ENCODE measurements at regions not wholly inside any gene's neighbourhood (a gene's known extent, or its start where the extent isn't known, plus 50 kb on each side); places are given as distances from the start of the nearest gene placed in this dataset.

DNA sequence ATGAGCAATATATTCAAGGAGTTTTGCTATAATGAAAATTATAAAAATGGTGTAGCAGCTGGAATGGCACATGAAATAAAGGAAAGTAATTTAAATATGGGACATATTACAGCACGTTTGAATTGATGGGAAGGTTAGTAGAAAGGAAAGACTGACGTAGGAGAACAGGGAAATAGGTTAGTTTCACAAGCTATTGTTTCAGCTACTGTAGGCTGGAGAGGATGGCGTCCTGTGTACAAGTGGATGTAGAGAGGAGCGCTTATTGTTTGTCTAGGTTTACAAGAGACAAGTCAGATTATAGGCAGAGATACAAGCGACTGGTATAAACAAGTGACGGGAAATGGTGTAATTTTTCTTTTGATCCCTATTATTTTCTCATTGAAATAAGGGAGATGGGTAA is 431.2 kb upstream of the PDE3A start:
- in situ Hi-C loops (cut with HindIII; ENCODE audit: low sequenced_read_pairs): no loop called here

DNA sequence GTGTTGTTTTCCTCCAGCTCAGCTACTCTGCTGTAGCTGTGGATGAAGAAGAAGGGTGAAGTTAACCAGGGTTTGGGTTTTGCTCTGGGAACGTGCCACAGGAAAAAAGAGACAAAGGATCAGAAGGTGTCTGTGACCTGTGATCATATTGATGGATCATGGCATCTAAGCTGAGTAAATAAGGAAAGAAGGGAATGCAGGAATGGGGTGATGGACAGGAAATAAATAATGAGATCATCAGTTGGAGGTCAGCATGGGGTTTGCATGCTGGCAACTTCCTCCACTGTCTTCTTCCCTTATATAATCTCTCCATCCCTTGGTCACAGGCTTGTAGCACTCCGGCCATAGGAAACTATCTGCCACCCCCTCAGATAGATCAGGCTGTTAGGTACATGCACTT is 430.3 kb upstream of the PDE3A start:
- in situ Hi-C loops (cut with HindIII; ENCODE audit: low sequenced_read_pairs): no loop called here

DNA sequence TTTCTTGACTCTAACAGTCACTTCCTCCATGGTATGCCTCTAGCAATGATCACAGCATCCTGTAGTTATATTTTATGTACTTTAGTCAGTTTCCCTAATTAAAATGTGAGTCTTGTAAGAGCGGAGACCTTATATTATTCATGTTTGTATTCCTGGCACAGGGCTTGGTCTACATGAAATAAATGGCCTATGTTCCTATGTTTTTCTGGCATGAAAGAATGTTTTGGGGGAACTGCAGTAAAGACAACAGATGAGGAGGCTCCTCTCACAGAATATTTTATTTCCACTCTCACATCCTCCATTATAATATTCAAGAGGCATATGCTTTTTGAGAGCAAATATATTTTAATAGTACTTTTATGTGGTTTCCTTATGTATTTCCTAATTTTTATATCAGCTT is 429.8 kb upstream of the PDE3A start:
- in situ Hi-C loops (cut with HindIII; ENCODE audit: low sequenced_read_pairs): no loop called here

DNA sequence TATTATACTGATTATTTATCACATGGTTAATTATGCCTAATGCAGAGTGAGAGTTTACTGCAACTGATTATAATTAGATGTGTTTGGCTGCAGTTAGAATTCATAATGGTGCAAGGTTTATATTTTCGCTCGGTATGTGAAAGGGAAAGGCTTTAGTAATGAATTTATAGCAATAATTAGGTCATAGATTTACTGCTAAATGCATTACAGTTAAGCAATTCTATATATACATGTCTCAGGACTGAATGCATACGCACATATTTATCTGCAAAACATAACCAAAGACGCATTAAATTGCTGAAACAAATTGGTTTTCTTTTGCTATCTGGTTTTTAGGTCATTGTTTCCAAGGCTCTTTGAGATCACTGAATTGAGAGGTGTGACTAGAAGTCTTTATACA is 428.1 kb upstream of the PDE3A start:
- in situ Hi-C loops (cut with HindIII; ENCODE audit: low sequenced_read_pairs): no loop called here

DNA sequence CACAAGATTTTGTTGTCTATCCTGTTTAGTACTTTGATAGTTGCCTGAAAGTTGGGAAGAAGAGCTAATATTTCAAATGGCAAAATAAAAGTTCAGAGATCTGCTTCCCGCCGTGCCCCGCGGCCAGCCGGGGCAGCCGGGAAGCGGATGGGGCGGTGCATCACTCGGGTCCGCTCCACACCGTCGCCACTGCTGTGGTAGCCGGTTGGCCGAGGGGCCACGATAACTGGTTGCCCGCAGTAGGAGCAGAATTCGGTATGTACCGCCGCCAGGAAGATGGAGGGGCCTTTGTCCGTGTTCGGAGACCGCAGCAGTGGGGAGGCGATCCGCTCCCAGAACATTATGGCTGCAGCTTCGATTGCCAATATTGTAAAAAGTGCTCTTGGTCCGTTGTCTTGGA is 427.2 kb upstream of the PDE3A start:
- in situ Hi-C loops (cut with HindIII; ENCODE audit: low sequenced_read_pairs): no loop called here

DNA sequence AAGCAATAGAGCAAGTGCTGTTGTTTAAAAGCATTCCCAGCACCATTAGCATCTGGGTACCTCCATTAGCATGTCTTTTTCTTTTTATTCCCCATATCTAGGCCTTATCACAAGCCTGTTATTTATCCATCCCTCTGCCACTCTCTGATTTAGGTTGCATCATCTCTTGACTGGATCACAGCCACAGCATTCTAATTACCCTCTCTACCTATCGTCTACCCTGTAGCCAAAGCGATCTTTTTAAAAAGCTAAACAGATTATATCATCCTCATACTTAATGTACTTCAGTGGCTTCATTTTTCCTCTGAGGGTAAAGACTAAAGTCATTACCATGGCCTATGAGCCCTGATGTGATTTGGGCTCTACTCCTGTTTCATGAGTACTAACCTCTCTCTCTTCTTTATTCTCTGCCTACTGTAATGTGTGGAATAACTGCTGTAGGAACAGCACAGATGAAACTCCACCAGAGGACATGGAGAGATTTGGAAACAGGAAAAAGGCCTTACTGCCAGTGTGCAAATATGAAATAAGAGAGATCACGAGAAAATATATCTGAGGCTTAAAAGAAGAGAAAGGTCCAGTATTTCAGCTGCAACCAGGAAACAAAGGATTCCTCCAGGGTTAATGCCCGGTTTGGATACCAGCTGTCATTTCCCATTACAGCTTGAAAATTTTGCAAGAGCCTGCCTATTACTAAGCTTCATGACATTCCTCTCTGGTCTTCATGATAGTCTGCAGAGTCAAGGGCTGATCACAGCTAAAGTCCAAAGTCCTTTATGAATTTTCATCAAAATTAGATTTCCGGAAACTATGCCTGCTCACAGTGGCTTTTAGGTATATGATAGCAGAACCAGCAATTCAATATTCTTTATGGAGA is 422.5 kb upstream of the PDE3A start:
- in situ Hi-C loops (cut with HindIII; ENCODE audit: low sequenced_read_pairs): no loop called here

DNA sequence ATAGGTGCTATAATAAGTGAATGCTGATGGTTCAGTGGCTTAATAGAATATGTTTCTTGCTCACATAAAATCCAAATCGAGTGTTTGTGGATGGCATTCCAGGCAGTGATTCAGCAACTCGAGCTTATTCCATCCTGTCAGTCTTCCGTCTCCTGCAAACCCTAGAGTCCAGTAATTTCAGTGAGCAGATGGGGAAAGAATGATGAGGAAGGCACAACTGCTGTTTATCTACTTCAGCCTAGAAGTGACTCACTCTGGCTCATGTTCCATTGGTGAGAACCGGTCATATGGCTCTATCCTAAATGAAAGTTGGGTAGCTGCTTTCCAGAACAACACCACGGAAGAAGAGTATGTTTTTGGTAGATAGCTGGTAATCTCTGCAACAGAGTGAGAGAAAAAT is 421.8 kb upstream of the PDE3A start:
- in situ Hi-C loops (cut with HindIII; ENCODE audit: low sequenced_read_pairs): no loop called here

DNA sequence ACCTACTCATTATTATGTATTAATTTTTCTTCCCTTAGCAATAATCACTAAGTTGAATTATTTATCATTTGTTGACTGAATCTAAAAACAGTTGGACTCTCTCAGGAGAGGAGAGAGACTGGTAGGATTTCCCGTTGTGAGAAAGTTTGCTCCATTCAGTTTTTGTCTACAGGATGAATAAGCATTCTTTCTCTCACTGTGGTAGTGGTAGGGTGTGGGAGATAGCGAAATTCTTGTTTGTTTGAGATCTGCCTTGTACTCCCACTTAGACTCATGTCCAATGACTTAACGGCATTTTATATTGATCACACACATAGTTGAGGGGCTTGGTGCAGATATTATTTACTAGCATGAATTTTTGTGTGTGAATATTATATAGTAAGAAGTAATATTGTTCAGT is 421.0 kb upstream of the PDE3A start:
- in situ Hi-C loops (cut with HindIII; ENCODE audit: low sequenced_read_pairs): no loop called here

DNA sequence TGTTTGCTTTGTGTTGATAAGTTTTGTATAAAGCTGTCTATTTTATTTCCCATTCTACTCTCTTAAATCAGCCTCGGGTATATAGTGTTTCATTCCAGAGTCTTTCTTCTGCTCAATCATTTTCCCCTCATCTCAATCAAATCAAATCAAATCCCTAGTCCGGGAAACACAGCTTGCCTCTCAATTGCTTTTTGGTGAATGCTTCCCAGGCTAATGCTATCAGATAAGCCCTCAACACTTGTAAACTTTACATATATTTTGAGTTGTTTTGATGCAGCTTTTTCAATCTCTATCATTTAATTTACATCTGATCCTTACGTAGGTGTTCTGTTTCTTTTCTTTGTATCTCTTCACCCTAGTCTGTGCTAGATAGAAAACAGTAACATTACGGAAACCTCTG is 416.7 kb upstream of the PDE3A start:
- in situ Hi-C loops (cut with HindIII; ENCODE audit: low sequenced_read_pairs): no loop called here

DNA sequence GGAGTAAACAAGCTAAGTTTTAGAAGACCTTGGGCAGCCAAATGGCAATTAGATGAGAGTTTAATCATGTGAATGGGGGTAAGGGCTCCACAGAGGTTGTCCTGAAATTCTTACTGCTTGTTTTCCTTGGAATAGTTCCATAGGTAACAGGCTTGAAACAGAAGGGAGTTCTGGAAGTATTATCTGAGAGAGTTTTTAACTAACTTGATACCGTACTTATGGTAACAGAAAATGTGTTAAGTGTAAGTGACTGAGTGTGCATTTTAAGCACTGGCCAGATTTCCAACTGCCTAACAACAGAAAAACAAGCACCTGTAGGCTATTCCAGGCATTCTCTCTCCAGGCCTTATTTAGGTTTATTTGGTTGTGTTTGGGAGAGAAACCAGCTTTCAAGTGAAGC is 414.6 kb upstream of the PDE3A start:
- in situ Hi-C loops (cut with HindIII; ENCODE audit: low sequenced_read_pairs): no loop called here

DNA sequence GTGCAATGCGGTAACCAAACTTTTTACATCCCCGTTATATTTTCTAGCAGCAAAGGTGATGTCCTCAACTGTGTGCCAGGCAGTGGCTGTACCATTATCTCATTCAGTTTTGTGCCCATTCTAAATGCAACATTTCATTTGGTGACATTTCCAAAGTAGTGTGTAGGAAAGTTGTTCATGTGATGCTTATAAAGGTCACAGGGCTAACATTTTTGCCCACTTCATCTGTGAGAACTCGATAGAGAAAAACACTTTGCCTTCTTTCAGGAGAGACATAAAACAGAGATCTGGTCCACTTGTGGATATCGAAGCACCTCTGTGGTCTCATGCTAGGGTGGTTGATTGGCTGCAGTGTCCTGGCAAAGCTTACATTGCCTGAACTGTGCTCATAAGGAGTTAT is 414.2 kb upstream of the PDE3A start:
- in situ Hi-C loops (cut with HindIII; ENCODE audit: low sequenced_read_pairs): no loop called here

DNA sequence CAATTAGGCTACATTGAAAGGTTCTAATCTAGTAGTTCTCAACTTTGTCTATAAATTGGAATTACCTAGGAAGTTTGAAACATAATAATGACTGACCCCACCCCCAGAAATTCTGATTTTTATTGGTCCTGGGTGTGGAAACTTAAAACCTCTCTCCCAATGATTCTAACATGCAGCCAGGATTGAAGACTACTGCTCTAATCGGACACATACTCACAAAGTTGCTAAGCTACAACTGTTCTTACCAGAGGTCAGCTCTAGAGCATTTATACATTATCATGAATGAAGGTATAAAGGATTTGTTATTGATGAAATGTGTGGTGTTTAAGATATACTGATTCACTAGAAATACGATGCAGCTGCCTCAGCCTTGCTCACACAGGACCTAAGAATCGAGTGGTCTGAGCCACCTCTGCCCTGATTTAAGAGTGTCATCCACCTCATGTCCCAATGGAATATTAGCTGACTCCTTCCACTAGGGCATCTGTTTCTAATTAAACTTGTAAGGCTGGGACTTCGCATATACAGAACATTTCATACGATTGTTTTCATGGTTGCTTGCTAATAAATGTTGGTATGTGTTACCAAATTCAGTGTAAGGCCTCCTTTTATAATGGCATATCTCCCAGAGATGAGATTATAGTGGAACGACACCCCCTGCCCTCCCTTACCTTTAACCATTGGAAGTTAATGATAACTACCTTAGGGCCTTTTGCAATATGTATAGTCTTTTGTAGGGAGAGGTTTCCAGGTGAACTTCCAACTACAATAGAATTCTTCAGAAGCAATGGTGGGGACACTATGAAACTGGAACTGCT is 410.8 kb upstream of the PDE3A start:
- in situ Hi-C loops (cut with HindIII; ENCODE audit: low sequenced_read_pairs): no loop called here

DNA sequence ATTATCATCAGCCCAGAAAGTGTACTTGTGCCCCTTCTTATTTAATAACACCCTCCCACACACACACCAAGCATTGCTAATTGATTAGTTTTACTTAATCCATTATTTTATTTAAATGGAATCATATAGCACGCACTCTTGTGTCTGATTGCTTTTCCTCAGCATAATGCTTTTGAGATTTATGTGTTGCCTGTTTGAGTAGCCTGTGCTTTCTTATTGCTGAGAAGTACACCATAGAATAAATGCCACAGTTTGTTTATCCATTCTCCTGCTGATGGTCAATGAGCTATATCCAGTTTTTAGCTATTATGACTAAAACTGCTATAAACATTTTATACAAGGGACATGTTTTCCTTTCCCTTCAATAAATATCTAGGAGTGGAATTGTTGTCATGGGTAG is 409.9 kb upstream of the PDE3A start:
- in situ Hi-C loops (cut with HindIII; ENCODE audit: low sequenced_read_pairs): no loop called here

DNA sequence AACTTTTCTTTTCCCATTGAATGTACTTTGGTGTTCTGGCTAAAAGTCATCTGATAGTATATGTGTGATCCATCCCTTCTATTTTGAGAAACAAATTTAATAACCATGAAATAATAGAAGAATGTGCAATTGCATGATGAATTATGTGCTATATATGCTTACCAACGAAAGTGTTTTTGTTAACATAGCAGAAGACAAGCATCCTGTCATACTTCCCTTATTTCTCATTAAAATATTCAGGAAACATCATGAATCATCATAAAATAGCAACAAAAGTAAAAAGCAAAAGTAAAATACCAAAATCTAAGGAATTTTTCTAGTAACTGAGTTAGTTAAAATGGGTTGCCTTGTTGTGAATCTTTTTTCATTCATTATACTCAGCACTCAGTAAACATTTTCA is 409.0 kb upstream of the PDE3A start:
- in situ Hi-C loops (cut with HindIII; ENCODE audit: low sequenced_read_pairs): no loop called here

DNA sequence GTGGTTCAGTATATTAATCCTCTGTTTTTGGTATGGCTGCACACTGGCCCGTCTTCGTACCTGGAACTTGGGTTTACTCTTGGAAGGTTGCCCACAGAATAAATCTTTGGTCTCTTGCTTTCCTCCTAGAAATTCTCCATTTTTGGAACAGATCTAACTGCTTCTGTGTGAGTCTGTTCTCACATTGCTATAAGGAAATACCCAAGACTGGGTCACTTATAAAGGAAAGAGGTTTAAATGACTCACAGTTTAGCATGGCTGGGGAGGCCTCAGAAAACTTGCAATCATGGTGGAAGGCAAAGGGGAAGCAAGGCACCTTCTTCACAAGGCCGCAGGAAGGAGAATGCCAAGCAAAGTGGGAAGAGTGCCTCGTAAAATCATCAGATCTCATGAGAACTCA is 407.8 kb upstream of the PDE3A start:
- in situ Hi-C loops (cut with HindIII; ENCODE audit: low sequenced_read_pairs): no loop called here

DNA sequence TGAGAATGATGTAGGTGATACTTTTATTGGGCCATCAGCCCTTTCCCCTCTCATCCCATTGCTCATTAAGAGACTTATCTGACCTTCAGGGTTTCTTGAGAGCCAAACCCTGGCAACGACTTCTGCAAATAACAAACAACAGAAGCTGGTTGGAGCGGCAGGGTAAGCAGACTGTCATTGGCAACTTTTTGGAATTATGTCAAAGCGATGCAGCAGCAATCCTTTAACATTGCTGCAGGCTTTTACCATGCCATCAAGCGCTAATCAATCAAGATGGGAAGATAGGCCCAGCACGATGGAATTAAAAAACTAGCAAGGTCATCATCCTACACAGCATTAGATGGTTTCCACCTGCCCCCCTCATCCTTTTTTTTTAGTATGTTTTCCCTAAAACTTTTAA is 406.1 kb upstream of the PDE3A start:
- in situ Hi-C loops (cut with HindIII; ENCODE audit: low sequenced_read_pairs): no loop called here

DNA sequence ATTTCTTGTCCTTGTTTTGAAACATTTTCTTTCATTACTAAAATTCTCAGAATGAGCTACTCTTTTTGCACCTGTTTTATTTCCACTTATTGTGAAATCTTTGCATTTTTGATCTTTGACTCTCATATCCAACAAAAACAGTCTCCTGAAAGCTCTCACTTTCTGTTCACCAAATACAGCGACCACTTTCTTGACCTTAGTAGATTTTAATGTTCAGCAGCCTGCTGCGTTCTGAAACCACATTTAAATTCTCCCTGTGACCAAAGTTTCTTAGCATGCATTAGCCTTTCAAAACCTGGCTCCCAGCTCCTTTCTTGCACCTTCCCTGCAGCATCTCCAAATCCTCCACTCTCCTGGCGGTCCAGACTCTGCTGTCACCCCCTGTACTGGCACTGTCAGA is 404.4 kb upstream of the PDE3A start:
- in situ Hi-C loops (cut with HindIII; ENCODE audit: low sequenced_read_pairs): no loop called here

DNA sequence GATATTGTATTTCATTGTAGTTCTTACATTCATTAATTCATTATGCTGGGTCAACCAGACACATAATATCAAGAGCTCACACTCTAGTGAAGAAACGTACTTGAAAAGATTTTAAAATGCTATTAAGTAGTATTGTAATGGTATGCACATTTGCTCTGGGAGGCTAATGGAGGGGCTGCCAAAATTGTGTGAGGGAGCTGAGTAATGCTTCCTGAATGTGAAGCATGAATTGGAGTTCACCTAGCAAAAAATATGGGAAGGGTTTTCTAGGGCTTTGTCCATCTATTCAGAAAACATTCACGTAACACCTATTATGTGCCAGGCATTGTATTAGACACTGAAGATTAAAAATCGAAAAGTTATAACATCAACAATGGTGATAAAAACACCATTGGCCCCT is 403.8 kb upstream of the PDE3A start:
- in situ Hi-C loops (cut with HindIII; ENCODE audit: low sequenced_read_pairs): no loop called here

DNA sequence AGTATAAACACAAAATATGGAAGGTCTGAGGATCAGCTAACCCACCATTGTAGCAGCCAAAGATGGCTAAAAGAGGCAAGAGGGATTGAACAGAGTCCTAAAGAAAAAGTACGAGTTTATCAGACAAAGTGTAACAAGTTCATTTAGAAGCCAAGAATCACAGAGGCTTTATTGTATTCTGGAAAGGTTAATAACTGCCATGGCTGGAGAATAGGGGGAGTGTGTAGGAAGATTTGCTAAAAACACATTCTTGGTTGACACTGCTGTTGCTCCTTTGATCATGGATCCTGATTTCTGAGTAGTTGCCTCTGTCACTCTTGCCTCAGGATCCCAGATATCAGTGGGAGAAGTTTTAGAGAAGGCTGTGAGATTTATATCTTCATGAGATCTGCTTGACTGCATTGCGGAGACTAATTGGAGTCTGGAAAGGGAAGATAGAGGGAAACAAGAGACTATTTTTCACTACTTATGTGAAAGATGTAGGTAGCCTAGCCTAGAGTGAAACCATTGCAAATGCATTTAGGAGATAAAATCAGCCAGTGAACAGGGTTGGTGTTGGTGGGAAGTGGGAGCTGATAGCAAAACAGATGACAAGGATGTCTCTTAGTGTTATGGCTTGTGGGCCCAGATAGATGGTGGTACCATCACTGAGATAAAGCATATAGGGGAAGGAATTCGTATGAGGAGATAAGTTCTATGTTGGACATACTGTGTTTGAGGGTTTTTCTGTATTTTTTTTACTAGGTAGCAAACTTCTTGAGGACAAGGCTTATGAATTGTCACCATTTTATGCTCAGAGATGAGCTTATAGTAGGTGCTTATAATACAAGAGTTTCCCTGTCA is 402.9 kb upstream of the PDE3A start:
- in situ Hi-C loops (cut with HindIII; ENCODE audit: low sequenced_read_pairs): no loop called here

DNA sequence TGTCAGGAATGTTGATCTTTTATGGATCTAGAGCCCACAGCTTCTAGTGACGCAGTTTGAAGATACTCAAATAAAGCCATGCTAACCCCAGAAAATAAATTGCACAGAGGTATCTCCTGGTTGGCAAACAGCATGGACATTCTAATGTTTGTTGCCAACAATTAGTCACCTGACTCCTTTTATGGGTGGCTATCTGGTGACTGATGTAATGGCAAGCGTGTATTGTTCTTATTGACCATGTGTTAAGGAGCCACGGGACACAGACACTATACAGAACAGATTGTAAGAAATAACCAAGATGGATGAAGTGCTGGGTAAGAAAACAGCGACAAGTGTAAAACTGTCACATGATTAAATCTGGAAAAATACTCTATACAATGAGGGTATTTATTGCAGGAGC is 401.3 kb upstream of the PDE3A start:
- in situ Hi-C loops (cut with HindIII; ENCODE audit: low sequenced_read_pairs): no loop called here

DNA sequence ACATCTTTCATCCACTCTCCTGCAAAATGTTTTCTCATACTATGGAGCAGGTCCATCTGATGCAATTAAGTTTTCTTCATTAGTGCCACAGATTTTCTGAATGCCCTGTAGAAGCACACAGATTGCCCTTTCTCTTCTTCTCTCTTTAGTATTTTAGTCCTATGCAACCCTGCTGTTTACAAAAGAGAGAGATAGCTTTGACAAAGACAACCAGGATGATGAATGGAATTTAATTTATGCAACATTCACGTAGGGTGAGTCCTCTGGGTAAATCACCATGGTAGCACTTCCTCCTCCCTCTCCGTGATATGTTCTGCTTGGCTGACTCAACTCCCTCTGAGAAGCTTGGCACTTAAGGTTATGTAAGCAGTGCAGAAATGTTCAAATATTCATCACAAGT is 400.9 kb upstream of the PDE3A start:
- in situ Hi-C loops (cut with HindIII; ENCODE audit: low sequenced_read_pairs): no loop called here
